ENCODE measurements at regions not wholly inside any gene's neighbourhood (a gene's known extent, or its start where the extent isn't known, plus 50 kb on each side); places are given as distances from the start of the nearest gene placed in this dataset.
"Not testable (repeated sequence)": the region's sequence is repeated elsewhere in the genome, so short reads cannot be mapped to it uniquely, and the experiment has no call there.

DNA sequence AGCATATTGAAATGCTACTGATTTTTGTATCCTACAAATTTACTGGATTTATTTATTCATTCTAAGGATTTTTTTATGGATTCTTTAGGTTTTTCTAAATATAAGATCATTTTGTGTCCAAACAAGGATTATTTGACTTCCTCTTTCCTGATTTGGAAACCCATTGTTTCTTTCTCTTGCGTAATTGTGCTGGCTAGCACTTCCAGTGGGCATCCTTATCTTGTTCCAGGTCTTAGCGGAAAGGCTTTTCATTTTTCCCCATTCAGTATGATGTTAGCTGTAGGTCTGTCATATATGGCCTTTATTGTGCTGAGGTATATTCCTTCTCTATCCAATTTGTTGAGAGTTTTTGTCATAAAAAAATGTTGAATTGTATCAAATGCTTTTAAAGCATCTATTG is 57.2 kb upstream of the RHOJ start:
- no peak for DNase-seq

DNA sequence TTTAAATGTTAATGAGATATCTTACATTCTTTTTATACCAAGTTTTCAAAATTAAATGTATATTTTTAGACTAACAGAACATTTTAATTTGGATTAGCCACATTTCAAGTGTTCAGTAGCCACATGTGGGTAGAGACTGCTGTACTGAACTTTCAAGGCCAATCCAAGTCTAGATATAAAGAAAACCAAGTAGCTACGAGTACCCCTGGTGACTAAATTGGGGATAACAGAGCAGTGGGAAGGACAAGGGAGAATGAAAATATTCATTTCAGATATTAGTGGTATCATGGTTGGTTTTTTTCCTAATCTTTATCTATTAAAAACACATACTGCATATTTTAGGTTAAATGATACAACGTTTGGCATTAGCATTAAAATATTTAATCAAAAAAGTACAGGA is 69.4 kb upstream of the RHOJ start:
- peak; percentile 9 for DNase-seq

DNA sequence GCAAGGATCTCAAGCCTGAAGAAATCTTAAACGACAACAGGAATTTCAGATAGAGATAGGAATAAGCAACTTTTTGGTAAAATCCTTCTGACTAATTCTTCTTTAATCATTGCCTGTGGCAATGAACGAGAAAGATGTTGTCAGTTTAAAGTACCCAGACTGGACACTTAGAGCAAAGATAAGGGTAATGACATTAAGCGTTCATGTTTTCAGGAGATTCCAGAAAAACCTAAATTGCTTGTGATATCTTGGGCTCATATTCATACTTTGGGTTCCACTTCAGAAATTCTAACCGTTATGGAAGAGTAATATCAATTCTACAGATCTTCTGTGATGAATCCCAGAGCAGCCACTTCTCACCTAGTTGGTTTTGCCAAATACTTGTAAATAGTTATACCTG is 73.7 kb upstream of the RHOJ start:
- no peak for DNase-seq

DNA sequence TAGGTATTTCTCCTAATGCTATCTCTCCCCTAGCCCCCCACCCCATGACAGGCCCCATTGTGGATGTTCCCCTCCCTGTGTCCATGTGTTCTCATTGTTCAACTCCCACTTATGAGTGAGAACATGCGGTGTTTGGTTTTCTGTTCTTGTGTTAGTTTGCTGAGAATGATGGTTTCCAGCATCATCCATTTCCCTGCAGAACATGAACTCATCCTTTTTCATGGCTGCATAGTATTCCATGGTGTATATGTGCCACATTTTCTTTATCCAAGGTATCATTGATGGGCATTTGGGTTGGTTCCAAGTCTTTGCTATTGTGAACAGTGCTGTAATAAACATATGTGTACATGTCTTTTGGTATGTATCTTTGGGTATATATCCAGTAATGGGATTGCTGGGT is 61.2 kb upstream of the KCNH5 start:
- not testable (repeated sequence) for DNase-seq

DNA sequence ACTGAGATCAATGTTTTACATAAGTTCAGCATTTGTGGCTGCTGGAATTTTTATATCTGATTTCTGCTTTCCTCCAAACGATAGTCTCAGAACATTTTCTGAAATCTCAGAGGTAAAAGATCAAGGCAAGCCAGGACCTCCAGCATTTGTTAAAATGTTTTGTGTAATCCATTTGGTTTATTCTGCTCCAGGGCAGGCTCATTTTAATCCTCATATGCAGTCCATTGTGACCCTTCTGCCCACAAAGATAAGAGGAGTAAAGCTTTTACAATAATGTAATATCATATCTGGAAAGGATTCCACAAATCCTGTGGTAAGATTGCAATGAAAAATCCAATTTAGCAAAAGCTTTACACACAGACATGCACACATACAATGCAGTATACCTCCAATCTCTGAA is 55.3 kb upstream of the KCNH5 start:
- no peak for DNase-seq

DNA sequence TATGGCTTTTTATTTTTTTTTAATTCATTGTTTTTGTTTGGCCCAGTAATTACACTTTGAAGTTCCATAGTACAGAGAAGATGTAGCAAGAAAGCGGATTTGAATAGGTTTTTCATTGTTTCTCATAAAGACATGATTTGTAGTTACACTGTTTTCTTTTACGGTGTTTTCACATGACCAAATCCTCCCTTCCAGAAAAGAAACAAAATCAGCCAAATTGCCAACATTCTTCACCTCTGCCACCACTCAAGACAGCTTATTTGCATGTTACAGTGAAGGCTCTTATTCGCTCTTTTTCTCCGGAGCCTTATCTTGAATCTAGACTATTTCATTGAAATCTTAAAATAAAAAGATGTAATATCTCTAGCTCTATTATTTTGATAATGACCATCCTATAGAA is 50.9 kb upstream of the KCNH5 start:
- DNase-seq: no peak
